DND-41 (cell line): ENCODE measurements at regions not wholly inside any gene's neighbourhood (a gene's known extent, or its start where the extent isn't known, plus 50 kb on each side); places are given as distances from the start of the nearest gene placed in this dataset.

ENCODE experiments used
- ATAC-seq: fragments of 200-7000 bp; cut with Tn5 transposase; 3 replicates; pipeline ENCODE4 v1.9.1; 2021; ENCODE audit warnings: low read depth; ENCODE audit not compliant: insufficient read depth
- DNase-seq: peaks from one replicate; pipeline ENCODE4 v3.0.0-alpha.2; 2020
- H2AFZ ChIP-seq: 2 replicates; pipeline ENCODE4 v1.6.0; 2012; ENCODE audit warnings: low read depth, low read length
- H3K27ac ChIP-seq: 2 replicates; pipeline ENCODE4 v1.5.1; 2012; ENCODE audit warnings: low read length, inconsistent platforms
- H3K27me3 ChIP-seq: fragments of 200-600 bp; sonication (generic); 2 replicates; pipeline ENCODE4 v1.6.0; 2012; ENCODE audit warnings: low read length, mild to moderate bottlenecking, inconsistent platforms; ENCODE audit not compliant: insufficient read depth, poor library complexity
- H3K36me3 ChIP-seq: 2 replicates; pipeline ENCODE4 v1.5.1; 2012; ENCODE audit warnings: low read length, inconsistent platforms; ENCODE audit not compliant: insufficient read depth
- H3K4me1 ChIP-seq: 2 replicates; pipeline ENCODE4 v1.5.1; 2012; ENCODE audit warnings: mild to moderate bottlenecking, low read length; ENCODE audit not compliant: insufficient read depth
- H3K4me2 ChIP-seq: 2 replicates; pipeline ENCODE4 v1.6.0; 2012; ENCODE audit warnings: mild to moderate bottlenecking, moderate library complexity, low read length, inconsistent platforms; ENCODE audit not compliant: insufficient read depth
- H3K4me3 ChIP-seq, 2 experiments: fragments of 200-600 bp in 1 of 2; shearing (Covaris generic) in 1 of 2; 2 replicates each; pipeline ENCODE4 v1.5.1; 2012 to 2016; ENCODE audit warnings: inconsistent platforms in 2 of 2, low read length in 2 of 2, mild to moderate bottlenecking in 2 of 2, low read depth in 1 of 2, moderate library complexity in 1 of 2
- H3K79me2 ChIP-seq: 2 replicates; pipeline ENCODE4 v1.6.0; 2012; ENCODE audit warnings: low read length, inconsistent platforms; ENCODE audit not compliant: insufficient read depth
- H3K9ac ChIP-seq: 2 replicates; pipeline ENCODE4 v1.6.0; 2012; ENCODE audit warnings: low read depth, mild to moderate bottlenecking, inconsistent platforms, low read length, moderate library complexity
- H3K9me3 ChIP-seq: 2 replicates; pipeline ENCODE4 v1.5.1; 2012; ENCODE audit warnings: low read length, moderate library complexity, mild to moderate bottlenecking, inconsistent platforms; ENCODE audit not compliant: insufficient read depth, severe bottlenecking
- H4K20me1 ChIP-seq: 2 replicates; pipeline ENCODE4 v1.6.0; 2012; ENCODE audit warnings: low read length; ENCODE audit not compliant: insufficient read depth
- EZH2 ChIP-seq: IDR thresholded peaks from 3 replicates; pipeline ENCODE4 v1.6.1; 2012; ENCODE audit warnings: borderline replicate concordance, low read depth, mild to moderate bottlenecking, moderate library complexity, low read length, inconsistent platforms; ENCODE audit not compliant: severe bottlenecking
- TF ChIP-seq, protein P1 (sequence below): IDR thresholded peaks from 2 replicates; pipeline ENCODE4 v1.5.1; 2012; ENCODE audit warnings: borderline replicate concordance, low read length, moderate library complexity, mild to moderate bottlenecking; ENCODE audit not compliant: poor library complexity, severe bottlenecking; ENCODE audit errors: extremely low read depth

DNA sequence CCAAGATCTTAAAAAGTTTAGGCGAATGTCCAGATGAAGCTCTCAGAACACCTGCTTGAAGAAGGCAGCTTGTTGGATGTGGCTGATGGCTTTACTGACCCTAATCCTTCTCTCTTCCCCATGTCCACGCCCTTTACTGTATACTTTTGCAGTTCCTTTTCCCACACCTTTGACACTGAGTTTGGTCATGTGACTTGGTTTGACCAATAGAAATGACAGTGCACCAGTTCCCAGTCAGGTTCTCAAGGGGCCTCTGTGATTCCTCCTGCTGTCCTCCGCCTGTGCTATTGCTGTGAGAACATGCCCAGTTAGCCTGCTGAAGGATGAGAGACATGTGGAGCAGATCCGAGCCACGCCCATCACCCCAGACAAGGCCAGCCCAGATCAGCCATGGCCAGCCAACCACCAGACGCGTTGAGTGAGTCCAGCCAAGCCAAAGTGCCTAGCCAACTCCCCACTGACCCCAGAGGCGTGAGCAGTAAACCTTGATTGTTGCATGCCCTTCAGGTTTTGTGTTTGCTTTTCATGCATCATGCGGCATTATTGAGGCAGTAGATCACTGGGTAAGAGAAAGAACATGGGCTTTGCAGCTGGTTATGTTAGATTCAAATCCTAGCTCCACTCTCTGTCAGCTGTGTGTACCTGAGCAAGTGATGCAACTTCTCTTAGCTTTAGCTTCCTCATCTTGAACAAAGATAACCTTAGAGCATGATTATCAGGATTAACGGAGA, 258.0 kb upstream of the SIX2 start:
- Histone ChIP-seq H3K79me2 (no peaks in the 10 kb centered on the region), H3K4me1 (peaks cover 33% of the 10 kb centered on the region), H3K36me3 (no peaks in the 10 kb centered on the region), H3K27me3 (no peaks in the 10 kb centered on the region), H2AFZ (no peak overlapping the region), H3K9me3 (no peaks in the 10 kb centered on the region), H4K20me1 (no peaks in the 10 kb centered on the region), H3K27ac (no peak overlapping the region), H3K9ac (no peak overlapping the region), H3K4me3 (no peak overlapping the region), H3K4me2 (no peak overlapping the region)
- ATAC-seq: no peak
- TF ChIP-seq, protein P1, sequence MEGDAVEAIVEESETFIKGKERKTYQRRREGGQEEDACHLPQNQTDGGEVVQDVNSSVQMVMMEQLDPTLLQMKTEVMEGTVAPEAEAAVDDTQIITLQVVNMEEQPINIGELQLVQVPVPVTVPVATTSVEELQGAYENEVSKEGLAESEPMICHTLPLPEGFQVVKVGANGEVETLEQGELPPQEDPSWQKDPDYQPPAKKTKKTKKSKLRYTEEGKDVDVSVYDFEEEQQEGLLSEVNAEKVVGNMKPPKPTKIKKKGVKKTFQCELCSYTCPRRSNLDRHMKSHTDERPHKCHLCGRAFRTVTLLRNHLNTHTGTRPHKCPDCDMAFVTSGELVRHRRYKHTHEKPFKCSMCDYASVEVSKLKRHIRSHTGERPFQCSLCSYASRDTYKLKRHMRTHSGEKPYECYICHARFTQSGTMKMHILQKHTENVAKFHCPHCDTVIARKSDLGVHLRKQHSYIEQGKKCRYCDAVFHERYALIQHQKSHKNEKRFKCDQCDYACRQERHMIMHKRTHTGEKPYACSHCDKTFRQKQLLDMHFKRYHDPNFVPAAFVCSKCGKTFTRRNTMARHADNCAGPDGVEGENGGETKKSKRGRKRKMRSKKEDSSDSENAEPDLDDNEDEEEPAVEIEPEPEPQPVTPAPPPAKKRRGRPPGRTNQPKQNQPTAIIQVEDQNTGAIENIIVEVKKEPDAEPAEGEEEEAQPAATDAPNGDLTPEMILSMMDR: no peak
- TF ChIP-seq EZH2: no peak
- DNase-seq: no peak

DNA sequence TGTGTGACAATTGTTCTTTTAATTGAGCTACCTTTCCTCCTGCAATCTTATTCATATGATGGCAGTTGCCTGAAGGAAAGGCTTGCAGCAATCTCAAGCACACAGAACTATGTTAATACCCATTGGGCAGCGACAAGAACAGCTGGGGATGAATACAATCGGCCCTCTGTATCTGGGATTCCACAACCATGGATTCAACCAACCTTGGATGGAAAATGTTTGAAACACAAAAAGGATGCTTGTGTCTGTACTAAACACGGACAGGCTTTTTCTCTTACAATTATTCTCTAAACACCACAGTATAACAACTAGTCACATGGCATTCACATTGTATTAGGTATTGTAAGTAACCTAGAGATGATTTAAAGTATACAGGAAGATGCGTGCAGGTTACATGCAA, 256.1 kb upstream of the SIX2 start:
- H3K27me3 ChIP-seq: no peaks in the 10 kb centered on the region
- no peak overlapping the region for H3K27ac ChIP-seq
- H3K4me3 ChIP-seq: no peak overlapping the region
- no peaks in the 10 kb centered on the region for H3K79me2 ChIP-seq
- H3K36me3 ChIP-seq: no peaks in the 10 kb centered on the region
- ATAC-seq: no peak
- no peaks in the 10 kb centered on the region for H3K9me3 ChIP-seq
- TF ChIP-seq EZH2: no peak
- TF ChIP-seq, protein P1: no peak
- peaks cover 50% of the 10 kb centered on the region for H3K4me1 ChIP-seq
- no peak for DNase-seq
- no peak overlapping the region for H3K4me2 ChIP-seq
- no peak overlapping the region for H2AFZ ChIP-seq
- H4K20me1 ChIP-seq: no peaks in the 10 kb centered on the region
- no peak overlapping the region for H3K9ac ChIP-seq

DNA sequence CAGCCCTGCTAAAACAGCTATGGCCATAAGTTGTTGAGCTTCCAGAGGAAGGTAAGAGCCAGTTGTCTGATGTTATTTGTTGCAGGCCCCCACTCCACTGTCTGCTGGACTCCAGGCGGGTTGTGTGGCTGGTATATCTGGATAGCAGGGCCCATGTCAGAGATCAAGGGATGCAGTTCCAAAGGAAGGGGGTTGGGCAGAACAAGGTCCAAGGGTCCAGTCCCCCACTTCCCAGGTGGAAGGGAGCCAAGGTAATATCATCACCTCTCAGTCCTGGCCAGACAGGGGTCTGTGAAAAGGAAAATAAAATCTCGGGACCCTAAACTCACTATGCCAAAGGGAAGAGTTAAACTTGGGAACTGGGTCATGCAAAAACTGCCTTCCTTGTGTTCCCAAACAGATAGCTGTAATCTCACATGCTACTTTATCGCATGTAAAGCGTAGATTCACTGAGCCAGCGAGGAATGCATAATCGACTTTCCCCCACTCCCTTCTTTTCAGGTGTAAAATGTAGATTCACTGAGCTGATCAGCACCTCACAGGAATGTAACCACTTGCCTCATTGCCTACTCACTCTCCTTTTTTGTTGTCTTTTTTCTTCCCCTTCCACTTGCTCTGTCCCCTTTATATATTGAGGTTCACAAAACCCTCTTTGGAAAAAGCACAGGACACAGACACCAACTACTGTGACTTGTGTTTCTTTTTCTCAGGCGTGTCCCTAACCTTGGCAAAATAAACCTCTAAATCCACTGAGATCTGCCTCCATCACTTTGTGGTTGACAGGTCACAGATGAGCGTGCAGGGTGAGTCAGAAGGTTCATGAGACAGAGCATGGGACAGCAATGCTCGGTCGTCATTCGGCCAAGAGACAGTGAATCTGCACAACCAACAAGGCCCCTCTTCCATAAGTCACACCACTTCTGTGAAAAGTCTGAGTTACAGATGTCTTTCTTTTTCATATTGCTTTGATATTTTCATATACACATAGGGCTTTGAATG, 255.3 kb upstream of the SIX2 start:
- H3K79me2 ChIP-seq: no peaks in the 10 kb centered on the region
- H3K27ac ChIP-seq: peak overlapping the region; percentile 62; the same call in 1 of the 2 replicates
- H4K20me1 ChIP-seq: no peaks in the 10 kb centered on the region
- no peak overlapping the region for H2AFZ ChIP-seq
- H3K9ac ChIP-seq: no peak overlapping the region
- peaks cover 50% of the 10 kb centered on the region for H3K4me1 ChIP-seq
- ATAC-seq (no peak), DNase-seq (no peak)
- TF ChIP-seq, protein P1: no peak
- TF ChIP-seq EZH2: no peak
- no peak overlapping the region for H3K4me2 ChIP-seq
- H3K27me3 ChIP-seq: no peaks in the 10 kb centered on the region
- H3K4me3 ChIP-seq: no peak overlapping the region
- H3K36me3 ChIP-seq: no peaks in the 10 kb centered on the region
- H3K9me3 ChIP-seq: no peaks in the 10 kb centered on the region
